ENCODE measurements at regions not wholly inside any gene's neighbourhood (a gene's known extent, or its start where the extent isn't known, plus 50 kb on each side); places are given as distances from the start of the nearest gene placed in this dataset.

DNA sequence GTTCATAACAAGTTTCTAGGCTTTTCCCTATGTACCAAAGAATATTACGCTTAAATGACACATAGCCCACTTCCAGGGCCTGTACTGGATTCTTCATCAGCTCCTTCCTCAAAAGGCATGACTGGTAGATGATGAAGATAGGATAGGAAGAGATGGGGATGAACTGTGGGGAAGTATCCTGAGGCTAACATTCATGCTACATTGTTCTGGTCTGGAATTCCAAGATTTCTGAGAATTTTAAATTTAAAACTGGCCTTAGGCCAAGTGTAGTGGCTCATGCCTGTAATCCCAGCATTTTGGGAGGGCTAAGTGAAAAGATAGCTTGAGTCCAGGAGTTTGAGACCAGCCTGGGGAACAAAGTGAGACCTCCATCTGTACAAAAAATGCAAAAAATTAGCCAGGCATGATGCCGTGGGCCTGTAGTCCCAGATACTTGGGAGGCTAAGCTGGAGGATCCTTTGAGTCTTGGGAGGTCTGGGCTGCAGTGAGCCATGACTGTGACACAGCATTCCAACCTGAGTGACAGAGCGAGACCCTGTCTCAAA is 160.1 kb upstream of the PLAAT1 start:
- Histone ChIP-seq H3K4me1 (ENCODE audit: control insufficient read depth in 5 of 5, insufficient read depth in 5 of 5, low read length in 5 of 5) (no peaks in the 10 kb centered on the region), H3K4me3 (no peak overlapping the region), H3K9me3 (ENCODE audit: control insufficient read depth in 4 of 4, insufficient read depth in 3 of 4, low read length in 3 of 4) (peaks cover 0 to 3% (median 1%) of the 10 kb centered on the region in 4 donors), H3K9ac (ENCODE audit: insufficient read depth in 1 of 2, low read length in 2 of 2) (no peak overlapping the region), H3K36me3 (ENCODE audit: control insufficient read depth in 4 of 4, insufficient read depth in 4 of 4, low read length in 4 of 4) (no peaks in the 10 kb centered on the region), H3K27me3 (ENCODE audit: control insufficient read depth in 3 of 3, insufficient read depth in 3 of 3, low read length in 2 of 3) (no peaks in the 10 kb centered on the region), H3K27ac (ENCODE audit: low read depth in 1 of 2, low read length in 1 of 2) (no peak overlapping the region)
- TF ChIP-seq, protein P1, sequence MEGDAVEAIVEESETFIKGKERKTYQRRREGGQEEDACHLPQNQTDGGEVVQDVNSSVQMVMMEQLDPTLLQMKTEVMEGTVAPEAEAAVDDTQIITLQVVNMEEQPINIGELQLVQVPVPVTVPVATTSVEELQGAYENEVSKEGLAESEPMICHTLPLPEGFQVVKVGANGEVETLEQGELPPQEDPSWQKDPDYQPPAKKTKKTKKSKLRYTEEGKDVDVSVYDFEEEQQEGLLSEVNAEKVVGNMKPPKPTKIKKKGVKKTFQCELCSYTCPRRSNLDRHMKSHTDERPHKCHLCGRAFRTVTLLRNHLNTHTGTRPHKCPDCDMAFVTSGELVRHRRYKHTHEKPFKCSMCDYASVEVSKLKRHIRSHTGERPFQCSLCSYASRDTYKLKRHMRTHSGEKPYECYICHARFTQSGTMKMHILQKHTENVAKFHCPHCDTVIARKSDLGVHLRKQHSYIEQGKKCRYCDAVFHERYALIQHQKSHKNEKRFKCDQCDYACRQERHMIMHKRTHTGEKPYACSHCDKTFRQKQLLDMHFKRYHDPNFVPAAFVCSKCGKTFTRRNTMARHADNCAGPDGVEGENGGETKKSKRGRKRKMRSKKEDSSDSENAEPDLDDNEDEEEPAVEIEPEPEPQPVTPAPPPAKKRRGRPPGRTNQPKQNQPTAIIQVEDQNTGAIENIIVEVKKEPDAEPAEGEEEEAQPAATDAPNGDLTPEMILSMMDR (IDR thresholded peaks at IDR 0.05; ENCODE audit: control extremely low read depth, extremely low read depth): no peak
- 90 to 92% methylated on average over 3 of the region's 3 CpGs for WGBS, 2 donors
- no peak for ATAC-seq (ENCODE audit: insufficient read depth, low FRiP score)
- no peak for DNase-seq

DNA sequence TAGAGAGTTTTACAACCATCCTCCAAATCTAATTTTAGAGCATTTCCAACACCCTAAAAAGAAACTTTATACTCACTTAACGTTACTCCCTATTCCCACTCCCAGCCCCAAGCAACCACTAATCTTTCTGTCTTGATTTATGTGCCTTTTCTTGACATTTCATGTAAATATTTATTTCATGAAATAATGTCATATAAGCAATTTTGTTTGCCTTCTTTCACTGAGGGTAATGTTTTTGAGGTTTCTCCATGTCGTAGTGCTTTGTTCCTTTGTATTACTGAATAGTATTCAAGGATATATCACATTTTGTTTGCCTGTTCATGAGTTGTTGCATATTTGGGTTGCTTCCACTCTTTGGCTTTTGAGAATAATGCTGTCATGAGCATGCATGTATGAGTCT is 155.4 kb upstream of the PLAAT1 start:
- ATAC-seq (ENCODE audit: insufficient read depth, low FRiP score): no peak
- 54 to 60% methylated on average over 2 of the region's 2 CpGs for WGBS, 2 donors

DNA sequence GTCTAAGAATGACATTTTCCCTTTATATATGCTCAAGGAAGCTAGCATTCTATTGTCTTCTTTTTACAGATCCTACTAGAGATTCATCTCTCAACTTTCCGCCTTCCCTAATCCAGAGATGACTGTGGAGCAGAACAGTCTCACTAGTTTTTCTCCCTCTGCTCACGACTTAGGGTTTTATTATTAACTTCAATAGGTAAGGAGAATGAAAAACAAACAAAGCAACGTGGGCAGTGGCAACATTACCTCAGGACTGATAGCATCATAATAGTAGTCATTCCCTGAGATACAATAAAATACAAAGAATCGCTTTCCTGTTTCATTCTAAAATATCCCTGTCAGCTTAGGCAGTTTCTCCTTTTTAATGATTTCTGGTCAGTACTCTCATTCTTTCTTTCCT is 154.3 kb upstream of the PLAAT1 start:
- TF ChIP-seq, protein P1 (IDR thresholded peaks at IDR 0.05; ENCODE audit: control extremely low read depth, extremely low read depth): no peak
- Histone ChIP-seq H3K27ac (ENCODE audit: low read depth in 1 of 2, low read length in 1 of 2) (no peak overlapping the region), H3K27me3 (ENCODE audit: control insufficient read depth in 3 of 3, insufficient read depth in 3 of 3, low read length in 2 of 3) (no peaks in the 10 kb centered on the region), H3K36me3 (ENCODE audit: control insufficient read depth in 4 of 4, insufficient read depth in 4 of 4, low read length in 4 of 4) (no peaks in the 10 kb centered on the region), H3K9ac (ENCODE audit: insufficient read depth in 1 of 2, low read length in 2 of 2) (no peak overlapping the region), H3K9me3 (ENCODE audit: control insufficient read depth in 4 of 4, insufficient read depth in 3 of 4, low read length in 3 of 4) (peaks cover 0 to 3% (median 1%) of the 10 kb centered on the region in 4 donors), H3K4me3 (no peak overlapping the region), H3K4me1 (ENCODE audit: control insufficient read depth in 5 of 5, insufficient read depth in 5 of 5, low read length in 5 of 5) (no peaks in the 10 kb centered on the region)
- 55 to 57% methylated on average over 4 of the region's 4 CpGs for WGBS, 2 donors
- peak in 1 of 3 donors; percentile 0 for DNase-seq
- no peak for ATAC-seq (ENCODE audit: insufficient read depth, low FRiP score)

More for the DNA sequence above, 155.4 kb upstream of the PLAAT1 start:
- H3K9me3 ChIP-seq (ENCODE audit: control insufficient read depth in 4 of 4, insufficient read depth in 3 of 4, low read length in 3 of 4): peaks cover 0 to 3% (median 1%) of the 10 kb centered on the region in 4 donors
- no peaks in the 10 kb centered on the region for H3K27me3 ChIP-seq (ENCODE audit: control insufficient read depth in 3 of 3, insufficient read depth in 3 of 3, low read length in 2 of 3)
- TF ChIP-seq, protein P1 (IDR thresholded peaks at IDR 0.05; ENCODE audit: control extremely low read depth, extremely low read depth): no peak
- no peak overlapping the region for H3K27ac ChIP-seq (ENCODE audit: low read depth in 1 of 2, low read length in 1 of 2)
- H3K9ac ChIP-seq (ENCODE audit: insufficient read depth in 1 of 2, low read length in 2 of 2): no peak overlapping the region
- no peak for DNase-seq
- no peaks in the 10 kb centered on the region for H3K36me3 ChIP-seq (ENCODE audit: control insufficient read depth in 4 of 4, insufficient read depth in 4 of 4, low read length in 4 of 4)
- no peak overlapping the region for H3K4me3 ChIP-seq
- H3K4me1 ChIP-seq (ENCODE audit: control insufficient read depth in 5 of 5, insufficient read depth in 5 of 5, low read length in 5 of 5): no peaks in the 10 kb centered on the region

DNA sequence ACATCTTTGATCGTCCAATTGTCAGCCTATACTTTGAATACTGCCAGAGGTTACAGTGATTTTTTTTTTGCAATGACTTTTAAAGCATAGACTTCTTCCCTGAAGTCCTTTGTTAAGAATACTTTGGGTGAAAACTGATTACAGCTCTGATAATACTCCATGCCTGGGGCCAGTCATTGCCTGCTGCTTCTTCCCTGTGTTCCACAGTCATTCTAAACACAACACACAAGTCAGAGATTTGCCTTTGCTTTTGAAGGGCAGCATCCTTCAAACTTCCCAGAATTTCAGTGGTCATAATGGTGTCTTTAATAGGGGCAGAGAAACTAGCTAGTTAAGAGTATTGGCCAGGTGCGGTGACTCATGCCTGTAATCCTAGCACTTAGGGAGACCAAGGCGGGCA is 153.7 kb upstream of the PLAAT1 start:
- WGBS, 2 donors: 86 to 92% methylated on average over 3 of the region's 3 CpGs
- TF ChIP-seq, protein P1 (IDR thresholded peaks at IDR 0.05; ENCODE audit: control extremely low read depth, extremely low read depth): no peak
- H3K4me1 ChIP-seq (ENCODE audit: control insufficient read depth in 5 of 5, insufficient read depth in 5 of 5, low read length in 5 of 5): no peaks in the 10 kb centered on the region
- H3K4me3 ChIP-seq: no peak overlapping the region
- H3K9me3 ChIP-seq (ENCODE audit: control insufficient read depth in 4 of 4, insufficient read depth in 3 of 4, low read length in 3 of 4): peaks cover 0 to 3% (median 1%) of the 10 kb centered on the region in 4 donors
- no peak overlapping the region for H3K27ac ChIP-seq (ENCODE audit: low read depth in 1 of 2, low read length in 1 of 2)
- H3K36me3 ChIP-seq (ENCODE audit: control insufficient read depth in 4 of 4, insufficient read depth in 4 of 4, low read length in 4 of 4): no peaks in the 10 kb centered on the region
- H3K9ac ChIP-seq (ENCODE audit: insufficient read depth in 1 of 2, low read length in 2 of 2): no peak overlapping the region
- no peak for ATAC-seq (ENCODE audit: insufficient read depth, low FRiP score)
- DNase-seq: no peak
- no peaks in the 10 kb centered on the region for H3K27me3 ChIP-seq (ENCODE audit: control insufficient read depth in 3 of 3, insufficient read depth in 3 of 3, low read length in 2 of 3)
